ENCODE measurements at regions not wholly inside any gene's neighbourhood (a gene's known extent, or its start where the extent isn't known, plus 50 kb on each side); places are given as distances from the start of the nearest gene placed in this dataset.

GRCh38 chr20:52601295-52601971, 370.7 kb upstream of the TSHZ2 start:
- TF ChIP-seq, protein P1, sequence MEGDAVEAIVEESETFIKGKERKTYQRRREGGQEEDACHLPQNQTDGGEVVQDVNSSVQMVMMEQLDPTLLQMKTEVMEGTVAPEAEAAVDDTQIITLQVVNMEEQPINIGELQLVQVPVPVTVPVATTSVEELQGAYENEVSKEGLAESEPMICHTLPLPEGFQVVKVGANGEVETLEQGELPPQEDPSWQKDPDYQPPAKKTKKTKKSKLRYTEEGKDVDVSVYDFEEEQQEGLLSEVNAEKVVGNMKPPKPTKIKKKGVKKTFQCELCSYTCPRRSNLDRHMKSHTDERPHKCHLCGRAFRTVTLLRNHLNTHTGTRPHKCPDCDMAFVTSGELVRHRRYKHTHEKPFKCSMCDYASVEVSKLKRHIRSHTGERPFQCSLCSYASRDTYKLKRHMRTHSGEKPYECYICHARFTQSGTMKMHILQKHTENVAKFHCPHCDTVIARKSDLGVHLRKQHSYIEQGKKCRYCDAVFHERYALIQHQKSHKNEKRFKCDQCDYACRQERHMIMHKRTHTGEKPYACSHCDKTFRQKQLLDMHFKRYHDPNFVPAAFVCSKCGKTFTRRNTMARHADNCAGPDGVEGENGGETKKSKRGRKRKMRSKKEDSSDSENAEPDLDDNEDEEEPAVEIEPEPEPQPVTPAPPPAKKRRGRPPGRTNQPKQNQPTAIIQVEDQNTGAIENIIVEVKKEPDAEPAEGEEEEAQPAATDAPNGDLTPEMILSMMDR (conservative IDR thresholded peaks at IDR 0.05), result no peak
- no peak for TF ChIP-seq EZH2 (IDR thresholded peaks at IDR 0.05; ENCODE audit: low read depth)

Data from PC-9 (cell line).